Fibroblast of lung (primary cell): ENCODE measurements at regions not wholly inside any gene's neighbourhood (a gene's known extent, or its start where the extent isn't known, plus 50 kb on each side); places are given as distances from the start of the nearest gene placed in this dataset.

Source experiments
- DNase-seq, 2 donors: peaks; one replicate each; pipeline versions ENCODE4 v3.0.0 to v3.0.0-alpha.2; 2010; ENCODE audit warnings: low read depth in 2 of 2
- H2AFZ ChIP-seq: 2 replicates; pipeline ENCODE4 v1.5.1; 2012; ENCODE audit warnings: low read length, control low read depth, inconsistent platforms
- H3K27ac ChIP-seq: 2 replicates; pipeline ENCODE4 v1.5.1; 2011; ENCODE audit warnings: low read length, control low read depth; ENCODE audit not compliant: insufficient read depth
- H3K27me3 ChIP-seq: 2 replicates; pipeline ENCODE4 v1.5.1; 2011; ENCODE audit warnings: mild to moderate bottlenecking, low read length; ENCODE audit not compliant: control insufficient read depth, insufficient read depth
- H3K36me3 ChIP-seq: 2 replicates; pipeline ENCODE4 v1.5.1; 2011; ENCODE audit warnings: low read length; ENCODE audit not compliant: control insufficient read depth, insufficient read depth
- H3K4me1 ChIP-seq: 2 replicates; pipeline ENCODE4 v1.5.1; 2011; ENCODE audit warnings: low read length; ENCODE audit not compliant: control insufficient read depth, insufficient read depth; ENCODE audit errors: extremely low read depth
- H3K4me2 ChIP-seq: 2 replicates; pipeline ENCODE4 v1.5.1; 2011; ENCODE audit warnings: low read length, control low read depth; ENCODE audit not compliant: insufficient read depth; ENCODE audit errors: extremely low read depth
- H3K4me3 ChIP-seq, 4 experiments: fragments of 200-600 bp in 1 of 4; sonication (generic) in 1 of 4; replicated peaks in 1 of 4; 2 replicates each; pipeline ENCODE4 v1.5.1; 2011 to 2016; ENCODE audit warnings: low read length in 4 of 4, low read depth in 3 of 4, mild to moderate bottlenecking in 3 of 4, control low read depth in 2 of 4, inconsistent platforms in 1 of 4, mixed read lengths in 1 of 4; ENCODE audit not compliant: insufficient read depth in 1 of 4; ENCODE audit errors: control extremely low read depth in 1 of 4
- H3K79me2 ChIP-seq: 2 replicates; pipeline ENCODE4 v1.5.1; 2012; ENCODE audit warnings: mild to moderate bottlenecking, low read length, inconsistent platforms; ENCODE audit not compliant: control insufficient read depth, insufficient read depth
- H3K9ac ChIP-seq: 2 replicates; pipeline ENCODE4 v1.5.1; 2011; ENCODE audit warnings: mild to moderate bottlenecking, low read length, control low read depth; ENCODE audit not compliant: insufficient read depth
- H3K9me3 ChIP-seq: 2 replicates; pipeline ENCODE4 v1.5.1; 2012; ENCODE audit warnings: low read depth, low read length; ENCODE audit not compliant: control insufficient read depth, insufficient read depth
- H4K20me1 ChIP-seq: 2 replicates; pipeline ENCODE4 v1.5.1; 2011; ENCODE audit warnings: low read length; ENCODE audit not compliant: control insufficient read depth, insufficient read depth; ENCODE audit errors: extremely low read depth
- EZH2 ChIP-seq: IDR thresholded peaks from 2 replicates; pipeline ENCODE4 v1.5.1; 2012; ENCODE audit warnings: low read length, control low read depth, mild to moderate bottlenecking; ENCODE audit errors: missing control alignments
- TF ChIP-seq, protein P1 (sequence below), 2 donors: IDR thresholded peaks in 1 of 2; conservative IDR thresholded peaks in 1 of 2; 1 replicate in 1 of 2; 2 replicates in 1 of 2; pipeline ENCODE4 v1.5.1; 2011 to 2012; ENCODE audit warnings: low read length in 2 of 2, control low read depth in 1 of 2, inconsistent platforms in 1 of 2, low read depth in 1 of 2, mild to moderate bottlenecking in 1 of 2

DNA sequence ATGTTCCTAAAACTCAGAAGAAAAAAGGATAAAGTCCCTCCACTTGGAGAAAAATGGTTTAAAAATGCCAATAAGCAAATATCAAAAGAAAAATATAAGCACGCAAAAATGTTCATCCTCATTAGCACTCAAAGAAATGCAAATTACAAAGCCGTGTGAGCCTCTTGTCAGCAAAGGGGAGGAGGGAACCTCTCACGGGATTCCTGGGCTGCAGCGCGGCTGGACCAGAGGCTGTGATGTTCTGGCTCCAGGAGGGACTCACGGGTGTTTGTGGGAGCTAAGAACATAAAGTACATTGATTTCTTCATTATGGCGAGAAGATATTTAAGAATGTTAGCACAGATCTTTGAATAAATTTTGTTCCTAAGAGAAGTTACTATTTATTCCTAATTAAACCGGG is 1451.2 kb downstream of the BRD1 start:
- H3K27me3 ChIP-seq = no peaks in the 10 kb centered on the region
- H2AFZ ChIP-seq = no peak overlapping the region
- H3K36me3 ChIP-seq = no peaks in the 10 kb centered on the region
- no peaks in the 10 kb centered on the region for H4K20me1 ChIP-seq
- no peaks in the 10 kb centered on the region for H3K9me3 ChIP-seq
- no peaks in the 10 kb centered on the region for H3K79me2 ChIP-seq
- no peak overlapping the region for H3K4me2 ChIP-seq
- DNase-seq = no peak
- TF ChIP-seq EZH2 = no peak
- TF ChIP-seq, protein P1, sequence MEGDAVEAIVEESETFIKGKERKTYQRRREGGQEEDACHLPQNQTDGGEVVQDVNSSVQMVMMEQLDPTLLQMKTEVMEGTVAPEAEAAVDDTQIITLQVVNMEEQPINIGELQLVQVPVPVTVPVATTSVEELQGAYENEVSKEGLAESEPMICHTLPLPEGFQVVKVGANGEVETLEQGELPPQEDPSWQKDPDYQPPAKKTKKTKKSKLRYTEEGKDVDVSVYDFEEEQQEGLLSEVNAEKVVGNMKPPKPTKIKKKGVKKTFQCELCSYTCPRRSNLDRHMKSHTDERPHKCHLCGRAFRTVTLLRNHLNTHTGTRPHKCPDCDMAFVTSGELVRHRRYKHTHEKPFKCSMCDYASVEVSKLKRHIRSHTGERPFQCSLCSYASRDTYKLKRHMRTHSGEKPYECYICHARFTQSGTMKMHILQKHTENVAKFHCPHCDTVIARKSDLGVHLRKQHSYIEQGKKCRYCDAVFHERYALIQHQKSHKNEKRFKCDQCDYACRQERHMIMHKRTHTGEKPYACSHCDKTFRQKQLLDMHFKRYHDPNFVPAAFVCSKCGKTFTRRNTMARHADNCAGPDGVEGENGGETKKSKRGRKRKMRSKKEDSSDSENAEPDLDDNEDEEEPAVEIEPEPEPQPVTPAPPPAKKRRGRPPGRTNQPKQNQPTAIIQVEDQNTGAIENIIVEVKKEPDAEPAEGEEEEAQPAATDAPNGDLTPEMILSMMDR (conservative IDR thresholded peaks at IDR 0.05 in 1 of 2, IDR thresholded peaks at IDR 0.05 in 1 of 2; ENCODE audit: low read depth in 1 of 2, low read length in 2 of 2) = no peak
- no peak overlapping the region for H3K27ac ChIP-seq
- H3K9ac ChIP-seq = no peak overlapping the region
- H3K4me3 ChIP-seq = no peak overlapping the region
- no peaks in the 10 kb centered on the region for H3K4me1 ChIP-seq

DNA sequence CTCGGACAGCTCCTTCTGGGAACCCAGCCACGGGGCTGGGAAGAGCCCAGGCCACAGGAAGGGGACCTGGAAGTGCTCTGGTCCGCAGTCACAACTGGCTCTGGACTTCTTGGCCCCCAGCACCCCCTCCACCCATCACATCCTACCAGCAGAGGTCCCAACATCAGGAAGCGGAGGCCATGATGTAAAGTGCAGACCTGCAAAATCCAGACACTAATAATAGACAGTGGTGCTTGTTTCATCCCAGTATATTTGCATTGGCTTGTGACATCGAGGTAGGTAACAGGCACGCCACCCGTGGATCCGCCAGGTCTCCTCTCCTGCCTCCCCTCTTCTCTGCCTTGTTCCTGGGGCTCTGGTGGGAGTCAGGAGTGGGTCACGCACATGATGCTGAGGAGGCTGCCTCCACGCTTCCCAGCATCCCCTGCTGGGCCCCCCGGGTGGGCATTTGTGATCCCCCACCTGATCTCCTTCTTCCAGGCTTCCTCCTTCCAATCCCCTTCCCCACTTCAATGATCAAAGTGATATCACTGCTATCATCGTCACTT is 1454.0 kb downstream of the BRD1 start:
- no peak overlapping the region for H3K4me2 ChIP-seq
- no peaks in the 10 kb centered on the region for H3K4me1 ChIP-seq
- no peaks in the 10 kb centered on the region for H3K27me3 ChIP-seq
- DNase-seq = no peak
- H3K27ac ChIP-seq = no peak overlapping the region
- no peak overlapping the region for H3K9ac ChIP-seq
- no peaks in the 10 kb centered on the region for H3K79me2 ChIP-seq
- no peak overlapping the region for H2AFZ ChIP-seq
- no peak overlapping the region for H3K4me3 ChIP-seq
- H3K36me3 ChIP-seq = no peaks in the 10 kb centered on the region
- TF ChIP-seq EZH2 = no peak
- TF ChIP-seq, protein P1 (conservative IDR thresholded peaks at IDR 0.05 in 1 of 2, IDR thresholded peaks at IDR 0.05 in 1 of 2; ENCODE audit: low read depth in 1 of 2, low read length in 2 of 2) = no peak
- H3K9me3 ChIP-seq = no peaks in the 10 kb centered on the region
- H4K20me1 ChIP-seq = no peaks in the 10 kb centered on the region

DNA sequence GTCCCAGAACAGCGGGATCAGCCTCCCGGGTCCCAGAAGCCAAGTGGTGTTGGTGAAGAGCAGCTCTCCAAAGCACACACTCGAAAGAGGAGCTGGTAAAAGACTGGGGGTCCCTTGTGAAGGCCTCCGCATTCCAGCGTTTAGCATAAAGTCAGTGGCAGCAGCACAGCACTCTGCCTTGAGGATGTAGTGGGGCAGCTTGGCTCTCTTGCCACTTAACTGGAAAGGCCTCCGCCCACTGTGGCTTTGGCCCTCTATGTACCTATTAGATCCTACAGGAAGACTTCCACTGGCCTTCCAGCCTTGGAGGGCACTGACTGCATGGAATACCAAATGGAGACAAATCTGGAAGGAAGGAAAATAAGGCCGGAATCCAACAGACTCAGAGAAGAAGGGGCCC is 1455.3 kb downstream of the BRD1 start:
- H4K20me1 ChIP-seq = no peaks in the 10 kb centered on the region
- H3K4me3 ChIP-seq = no peak overlapping the region
- no peaks in the 10 kb centered on the region for H3K9me3 ChIP-seq
- no peaks in the 10 kb centered on the region for H3K27me3 ChIP-seq
- no peaks in the 10 kb centered on the region for H3K79me2 ChIP-seq
- TF ChIP-seq EZH2 = no peak
- TF ChIP-seq, protein P1 (conservative IDR thresholded peaks at IDR 0.05 in 1 of 2, IDR thresholded peaks at IDR 0.05 in 1 of 2; ENCODE audit: low read depth in 1 of 2, low read length in 2 of 2) = no peak
- no peak for DNase-seq
- H3K9ac ChIP-seq = no peak overlapping the region
- H3K36me3 ChIP-seq = no peaks in the 10 kb centered on the region
- no peak overlapping the region for H3K27ac ChIP-seq
- no peak overlapping the region for H2AFZ ChIP-seq
- H3K4me1 ChIP-seq = no peaks in the 10 kb centered on the region
- H3K4me2 ChIP-seq = no peak overlapping the region
